IPS DF 6.9 (cell line): ENCODE measurements at regions not wholly inside any gene's neighbourhood (a gene's known extent, or its start where the extent isn't known, plus 50 kb on each side); places are given as distances from the start of the nearest gene placed in this dataset.

ENCODE experiments used
- DNase-seq: peaks from one replicate; pipeline ENCODE4 v3.0.0-alpha.2; 2013; ENCODE audit warnings: low read depth, low spot score
- H3K27ac ChIP-seq: one replicate; pipeline ENCODE4 v1.5.1; 2013; ENCODE audit warnings: low read length, control low read depth
- H3K27me3 ChIP-seq: 2 replicates; pipeline ENCODE4 v1.6.1; 2013; ENCODE audit warnings: mild to moderate bottlenecking, low read length; ENCODE audit not compliant: control insufficient read depth, insufficient read depth
- H3K36me3 ChIP-seq: 2 replicates; pipeline ENCODE4 v1.6.1; 2013; ENCODE audit warnings: low read length; ENCODE audit not compliant: control insufficient read depth, insufficient read depth
- H3K4me1 ChIP-seq: 2 replicates; pipeline ENCODE4 v1.6.1; 2013; ENCODE audit warnings: low read length; ENCODE audit not compliant: control insufficient read depth, insufficient read depth
- H3K4me3 ChIP-seq: 2 replicates; pipeline ENCODE4 v1.5.1; 2013; ENCODE audit warnings: mild to moderate bottlenecking, low read length
- H3K9me3 ChIP-seq: 2 replicates; pipeline ENCODE4 v1.6.1; 2013; ENCODE audit warnings: low read length, inconsistent platforms; ENCODE audit not compliant: control insufficient read depth, insufficient read depth
- WGBS: extraction: QIAGEN DNeasy Blood & Tissue Kit; methylation state at CpG from one replicate; pipeline ENCODE4 v1.1.7; 2013; ENCODE audit warnings: mixed read lengths, missing lambda C conversion rate; ENCODE audit not compliant: insufficient read length, insufficient coverage; 5-methylcytosine and 5-hydroxymethylcytosine counted together

GRCh38 chr2:52074130-52074719 lies 1042.3 kb upstream of the NRXN1 start:
- H3K4me3 ChIP-seq = no peak overlapping the region
- WGBS = no CpG with 5 or more reads among the region's 4 CpGs
- no peaks in the 10 kb centered on the region for H3K9me3 ChIP-seq
- H3K27ac ChIP-seq = no peak overlapping the region
- no peaks in the 10 kb centered on the region for H3K27me3 ChIP-seq
- no peak for DNase-seq
- no peaks in the 10 kb centered on the region for H3K4me1 ChIP-seq
- no peaks in the 10 kb centered on the region for H3K36me3 ChIP-seq

DNA sequence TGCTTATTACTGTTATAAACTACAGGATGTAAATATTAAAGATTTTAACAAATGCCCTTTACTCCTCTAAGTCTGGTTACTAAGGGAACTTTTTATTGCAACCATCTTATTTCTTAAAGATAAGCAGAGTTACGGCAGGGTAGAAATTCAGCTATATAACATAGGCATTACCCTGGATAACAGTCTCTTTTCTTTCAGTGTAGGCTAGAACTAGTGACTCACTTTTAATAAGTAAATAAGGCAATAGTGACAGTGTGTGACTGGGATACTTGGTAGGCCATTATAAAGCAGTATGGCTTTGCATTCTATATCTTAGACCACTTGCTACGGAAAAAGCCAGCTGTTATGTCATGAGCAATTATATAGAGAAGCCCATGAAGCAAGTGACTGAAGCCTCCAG lies 1041.0 kb upstream of the NRXN1 start:
- Histone ChIP-seq H3K27ac (no peak overlapping the region), H3K4me3 (no peak overlapping the region), H3K9me3 (no peaks in the 10 kb centered on the region), H3K27me3 (no peaks in the 10 kb centered on the region), H3K4me1 (no peaks in the 10 kb centered on the region), H3K36me3 (no peaks in the 10 kb centered on the region)
- no CpG with 5 or more reads among the region's 2 CpGs for WGBS
- DNase-seq = no peak

- no peak for DNase-seq
- Histone ChIP-seq H3K4me3 (no peak overlapping the region), H3K9me3 (no peaks in the 10 kb centered on the region), H3K36me3 (no peaks in the 10 kb centered on the region), H3K27me3 (no peaks in the 10 kb centered on the region), H3K4me1 (no peaks in the 10 kb centered on the region), H3K27ac (no peak overlapping the region)
- no CpG with 5 or more reads among the region's 1 CpG for WGBS
Measured at GRCh38 chr2:52070665-52071064, 1038.7 kb upstream of the NRXN1 start.

- DNase-seq = no peak
- H3K4me1 ChIP-seq = no peaks in the 10 kb centered on the region
- WGBS = no CpG with 5 or more reads among the region's 4 CpGs
- H3K9me3 ChIP-seq = no peaks in the 10 kb centered on the region
- H3K36me3 ChIP-seq = no peaks in the 10 kb centered on the region
- H3K4me3 ChIP-seq = no peak overlapping the region
- H3K27ac ChIP-seq = no peak overlapping the region
- no peaks in the 10 kb centered on the region for H3K27me3 ChIP-seq
Measured at GRCh38 chr2:52064234-52064633, 1032.3 kb upstream of the NRXN1 start.

DNA sequence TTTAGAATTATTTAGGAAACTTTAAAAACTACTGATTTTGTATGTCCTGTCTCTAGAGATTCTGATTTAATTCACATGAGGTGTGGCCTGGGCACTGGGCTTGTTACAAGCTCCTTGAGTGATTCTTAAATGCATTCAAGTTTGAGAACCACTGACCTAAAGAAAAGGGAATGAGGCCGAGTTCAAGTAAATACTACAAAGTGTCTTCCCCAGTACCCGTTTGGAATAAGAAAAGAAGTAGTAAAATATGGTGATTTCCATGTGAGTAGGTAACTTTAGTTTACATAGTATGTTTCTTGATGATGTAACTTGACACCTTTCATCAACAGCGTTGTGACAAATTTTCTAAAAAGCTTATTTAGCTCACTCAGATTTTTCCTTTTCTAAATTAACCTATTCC lies 1022.9 kb upstream of the NRXN1 start:
- H3K4me1 ChIP-seq = no peaks in the 10 kb centered on the region
- no peak overlapping the region for H3K4me3 ChIP-seq
- no peak overlapping the region for H3K27ac ChIP-seq
- no CpG with 5 or more reads among the region's 3 CpGs for WGBS
- DNase-seq = no peak
- H3K36me3 ChIP-seq = no peaks in the 10 kb centered on the region
- no peaks in the 10 kb centered on the region for H3K9me3 ChIP-seq
- H3K27me3 ChIP-seq = no peaks in the 10 kb centered on the region

DNA sequence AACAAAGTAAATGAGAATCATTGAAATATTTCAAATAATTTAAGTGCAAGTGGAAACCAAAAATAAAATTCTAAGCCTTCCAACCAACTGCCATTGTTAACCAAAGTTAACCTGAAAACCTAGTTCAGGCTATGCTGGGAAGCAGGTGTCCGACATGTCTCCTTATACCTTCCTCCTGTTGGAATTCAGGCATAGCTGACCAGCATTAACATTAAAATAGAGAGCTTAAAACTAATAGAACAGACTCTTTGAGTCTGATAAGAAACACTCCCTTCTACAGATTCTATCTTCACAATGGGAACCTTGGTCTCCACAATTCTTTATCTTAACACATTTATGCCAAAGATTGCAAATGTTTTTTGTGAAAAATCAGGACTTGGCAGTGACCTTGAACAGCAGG lies 1004.9 kb upstream of the NRXN1 start:
- Histone ChIP-seq H3K27ac (no peak overlapping the region), H3K9me3 (no peaks in the 10 kb centered on the region), H3K27me3 (no peaks in the 10 kb centered on the region), H3K36me3 (no peaks in the 10 kb centered on the region), H3K4me3 (no peak overlapping the region), H3K4me1 (no peaks in the 10 kb centered on the region; the same call in 1 of the 2 replicates)
- DNase-seq = no peak
- no CpG with 5 or more reads among the region's 1 CpG for WGBS

GRCh38 chr2:52036024-52036423 lies 1004.1 kb upstream of the NRXN1 start:
- WGBS = no CpG with 5 or more reads among the region's 1 CpG
- Histone ChIP-seq H3K36me3 (no peaks in the 10 kb centered on the region), H3K27ac (no peak overlapping the region), H3K9me3 (no peaks in the 10 kb centered on the region), H3K4me1 (no peaks in the 10 kb centered on the region; the same call in 1 of the 2 replicates), H3K4me3 (no peak overlapping the region), H3K27me3 (no peaks in the 10 kb centered on the region)
- DNase-seq = no peak

GRCh38 chr2:52035391-52035790 lies 1003.5 kb upstream of the NRXN1 start:
- Histone ChIP-seq H3K36me3 (no peaks in the 10 kb centered on the region), H3K4me3 (no peak overlapping the region), H3K27me3 (no peaks in the 10 kb centered on the region), H3K4me1 (no peaks in the 10 kb centered on the region; the same call in 1 of the 2 replicates), H3K27ac (no peak overlapping the region), H3K9me3 (no peaks in the 10 kb centered on the region)
- DNase-seq = no peak
- no CpG with 5 or more reads among the region's 1 CpG for WGBS

DNA sequence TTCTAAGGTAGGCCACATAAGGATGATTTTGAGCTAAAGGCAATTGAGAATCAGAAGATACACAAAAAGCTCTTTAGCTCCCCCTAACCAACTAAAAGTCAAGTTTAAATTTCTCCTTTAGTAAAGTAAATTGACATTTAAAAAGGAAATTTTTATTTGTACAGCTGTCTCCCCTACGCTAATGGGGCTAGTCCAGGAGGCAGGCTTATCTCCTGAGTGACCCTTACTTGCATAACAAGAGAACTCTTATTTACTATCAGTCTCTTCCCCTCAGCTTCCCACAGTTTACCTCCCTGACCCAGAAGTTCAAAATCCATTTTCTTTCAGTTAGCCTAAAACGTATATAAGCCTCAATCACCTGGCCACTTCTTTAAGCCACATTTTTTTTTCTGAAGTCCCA lies 1002.8 kb upstream of the NRXN1 start:
- H3K36me3 ChIP-seq = no peaks in the 10 kb centered on the region
- no peaks in the 10 kb centered on the region for H3K27me3 ChIP-seq
- DNase-seq = no peak
- no peak overlapping the region for H3K27ac ChIP-seq
- H3K4me3 ChIP-seq = no peak overlapping the region
- no peaks in the 10 kb centered on the region for H3K9me3 ChIP-seq
- no peaks in the 10 kb centered on the region; the same call in 1 of the 2 replicates for H3K4me1 ChIP-seq
- WGBS = no CpG with 5 or more reads among the region's 2 CpGs

GRCh38 chr2:52022006-52022405 lies 990.1 kb upstream of the NRXN1 start:
- WGBS = 100% methylated on average over 1 of the region's 3 CpGs
- DNase-seq = no peak
- Histone ChIP-seq H3K36me3 (no peaks in the 10 kb centered on the region), H3K9me3 (no peaks in the 10 kb centered on the region; the same call in 1 of the 2 replicates), H3K27me3 (no peaks in the 10 kb centered on the region), H3K4me1 (no peaks in the 10 kb centered on the region), H3K4me3 (no peak overlapping the region), H3K27ac (no peak overlapping the region)

DNA sequence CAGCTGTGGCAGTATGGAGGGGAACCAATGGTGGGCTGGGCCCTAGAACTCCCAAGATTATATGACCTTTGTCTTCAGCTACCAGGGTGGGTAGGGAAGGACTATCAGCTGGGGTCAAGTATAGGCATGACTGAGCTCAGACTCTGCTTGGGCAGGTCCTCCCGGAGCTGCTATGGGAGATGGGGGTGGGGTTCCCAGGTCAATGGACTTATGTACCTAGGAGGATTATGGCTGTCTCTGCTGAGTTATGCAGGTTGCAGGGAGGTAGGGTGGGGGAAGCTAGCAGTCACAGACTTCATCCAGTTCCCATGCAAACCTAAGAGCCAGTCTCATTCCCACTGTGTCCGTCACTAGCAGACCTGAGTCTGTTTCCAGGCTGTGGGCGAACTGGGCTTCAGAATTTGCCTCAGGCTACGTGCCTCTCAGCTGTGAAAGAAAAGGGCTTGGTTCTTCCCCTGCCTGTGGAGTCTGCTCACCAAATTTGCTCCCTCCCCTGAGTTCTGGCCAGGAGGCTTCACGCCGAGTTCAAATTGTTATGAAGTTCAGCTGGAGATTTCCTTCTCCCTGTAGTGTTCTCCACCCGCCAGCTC lies 985.8 kb upstream of the NRXN1 start:
- no CpG with 5 or more reads among the region's 7 CpGs for WGBS
- DNase-seq = no peak

More for the DNA sequence above, 985.8 kb upstream of the NRXN1 start:
- Histone ChIP-seq H3K4me1 (no peaks in the 10 kb centered on the region), H3K27ac (no peak overlapping the region), H3K9me3 (no peaks in the 10 kb centered on the region), H3K36me3 (no peaks in the 10 kb centered on the region), H3K27me3 (no peaks in the 10 kb centered on the region), H3K4me3 (no peak overlapping the region)
